GM21515 (cell line): ENCODE measurements at regions not wholly inside any gene's neighbourhood (a gene's known extent, or its start where the extent isn't known, plus 50 kb on each side); places are given as distances from the start of the nearest gene placed in this dataset.
"Not testable (repeated sequence)": the region's sequence is repeated elsewhere in the genome, so short reads cannot be mapped to it uniquely, and the experiment has no call there.

Experiments used
- ATAC-seq: cut with Tn5 transposase; IDR thresholded peaks from one replicate; pipeline ENCODE4 v1.9.1; 2021; ENCODE audit not compliant: unreplicated experiment

- no peak for ATAC-seq
Measured at GRCh38 chr3:176097027-176097426, 1100.3 kb downstream of the TBL1XR1 start.

- ATAC-seq: not testable (repeated sequence)
Measured at GRCh38 chr3:176093892-176094291, 1103.4 kb downstream of the TBL1XR1 start.

GRCh38 chr3:176090727-176091126 lies 1106.6 kb downstream of the TBL1XR1 start:
- no peak for ATAC-seq

- no peak for ATAC-seq
Measured at GRCh38 chr3:176088962-176089383, 1108.3 kb downstream of the TBL1XR1 start.

- ATAC-seq: no peak
Measured at GRCh38 chr3:176087066-176087697, 1110.1 kb downstream of the TBL1XR1 start.

- no peak for ATAC-seq
Measured at GRCh38 chr3:176079785-176080184, 1117.5 kb downstream of the TBL1XR1 start.

GRCh38 chr3:176078906-176079305 lies 1118.4 kb downstream of the TBL1XR1 start:
- no peak for ATAC-seq

- no peak for ATAC-seq
Measured at GRCh38 chr3:176075491-176075890, 1121.8 kb downstream of the TBL1XR1 start.

- no peak for ATAC-seq
Measured at GRCh38 chr3:176075046-176075445, 1122.2 kb downstream of the TBL1XR1 start.

- ATAC-seq: no peak
Measured at GRCh38 chr3:176074096-176074495, 1123.2 kb downstream of the TBL1XR1 start.

GRCh38 chr3:176071943-176072342 lies 1125.3 kb downstream of the TBL1XR1 start:
- no peak for ATAC-seq

- ATAC-seq: no peak
Measured at GRCh38 chr3:176068750-176069149, 1128.5 kb downstream of the TBL1XR1 start.

- no peak for ATAC-seq
Measured at GRCh38 chr3:176058856-176059255, 1138.4 kb downstream of the TBL1XR1 start.

- no peak for ATAC-seq
Measured at GRCh38 chr3:176055836-176056235, 1141.4 kb downstream of the TBL1XR1 start.

- no peak for ATAC-seq
Measured at GRCh38 chr3:176051766-176052165, 1145.5 kb downstream of the TBL1XR1 start.

- no peak for ATAC-seq
Measured at GRCh38 chr3:176046703-176047102, 1150.6 kb downstream of the TBL1XR1 start.

- ATAC-seq: no peak
Measured at GRCh38 chr3:176041812-176042211, 1155.5 kb downstream of the TBL1XR1 start.

- ATAC-seq: no peak
Measured at GRCh38 chr3:176041185-176041584, 1156.1 kb downstream of the TBL1XR1 start.

- no peak for ATAC-seq
Measured at GRCh38 chr3:176037636-176038035, 1159.6 kb downstream of the TBL1XR1 start.

- ATAC-seq: no peak
Measured at GRCh38 chr3:176032043-176032442, 1165.2 kb downstream of the TBL1XR1 start.

GRCh38 chr3:176016203-176016602 lies 1157.1 kb downstream of the NAALADL2 start:
- ATAC-seq: not testable (repeated sequence)

- not testable (repeated sequence) for ATAC-seq
Measured at GRCh38 chr3:176015228-176015627, 1156.1 kb downstream of the NAALADL2 start.

- no peak for ATAC-seq
Measured at GRCh38 chr3:176009256-176009655, 1150.1 kb downstream of the NAALADL2 start.
